Parathyroid adenoma (tissue), 2 donors: ENCODE measurements at regions not wholly inside any gene's neighbourhood (a gene's known extent, or its start where the extent isn't known, plus 50 kb on each side); places are given as distances from the start of the nearest gene placed in this dataset.

ENCODE experiments used
- H2AFZ ChIP-seq: fragments of 300-600 bp; sonication (generic); one replicate; pipeline ENCODE4 v1.7.0; 2017; ENCODE audit warnings: antibody characterized with exemption, mild to moderate bottlenecking
- H3K27ac ChIP-seq: fragments of 300-600 bp; sonication (generic); one replicate; pipeline ENCODE4 v1.7.0; 2017
- H3K27me3 ChIP-seq: fragments of 300-600 bp; sonication (generic); one replicate; pipeline ENCODE4 v1.7.0; 2017; ENCODE audit warnings: low read length; ENCODE audit not compliant: control insufficient read depth, insufficient read depth
- H3K36me3 ChIP-seq: fragments of 300-600 bp; sonication (generic); one replicate; pipeline ENCODE4 v1.7.0; 2017; ENCODE audit warnings: low read length; ENCODE audit not compliant: control insufficient read depth, insufficient read depth
- H3K4me1 ChIP-seq: fragments of 300-600 bp; sonication (generic); one replicate; pipeline ENCODE4 v1.7.0; 2017; ENCODE audit warnings: control low read depth
- H3K4me2 ChIP-seq: fragments of 300-600 bp; sonication (generic); one replicate; pipeline ENCODE4 v1.7.0; 2017; ENCODE audit warnings: low read length
- H3K4me3 ChIP-seq: fragments of 300-600 bp; sonication (generic); one replicate; pipeline ENCODE4 v1.7.0; 2017; ENCODE audit warnings: low read depth, low read length
- H3K79me2 ChIP-seq: fragments of 300-600 bp; sonication (generic); one replicate; pipeline ENCODE4 v1.7.0; 2017; ENCODE audit warnings: control low read depth
- H3K9ac ChIP-seq: fragments of 300-600 bp; sonication (generic); one replicate; pipeline ENCODE4 v1.7.0; 2017; ENCODE audit warnings: mild to moderate bottlenecking
- H3K9me3 ChIP-seq: fragments of 300-600 bp; sonication (generic); one replicate; pipeline ENCODE4 v1.7.0; 2017; ENCODE audit warnings: low read length; ENCODE audit not compliant: control insufficient read depth
- TF ChIP-seq, protein P1 (sequence below): fragments of 300-600 bp; sonication (generic); IDR thresholded peaks from one replicate; pipeline ENCODE4 v1.7.0; 2017; ENCODE audit warnings: antibody characterized with exemption, mild to moderate bottlenecking
- donor health status: primary hyperparathyroidism.

DNA sequence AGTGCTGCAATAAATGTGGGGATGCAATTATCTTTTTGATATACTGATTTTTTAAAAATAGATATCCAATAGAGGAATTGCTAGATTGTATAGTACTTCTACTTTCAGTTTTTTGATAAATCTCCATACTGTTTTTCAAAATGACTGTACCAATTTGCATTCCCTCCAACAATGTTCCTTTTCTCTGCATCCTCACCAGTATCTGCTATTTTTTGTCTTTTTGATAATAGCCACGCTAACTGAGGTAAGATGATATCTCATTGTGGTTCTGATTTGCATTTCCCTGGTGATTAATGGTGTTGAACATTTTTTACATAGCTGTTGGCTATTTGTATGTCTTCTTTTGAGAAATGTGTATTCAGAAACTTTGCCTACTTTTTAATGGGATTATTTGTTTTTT is 217.7 kb upstream of the MTPN start:
- no peak overlapping the region for H3K27ac ChIP-seq
- H3K4me1 ChIP-seq = no peaks in the 10 kb centered on the region
- H3K9ac ChIP-seq = no peak overlapping the region
- TF ChIP-seq, protein P1, sequence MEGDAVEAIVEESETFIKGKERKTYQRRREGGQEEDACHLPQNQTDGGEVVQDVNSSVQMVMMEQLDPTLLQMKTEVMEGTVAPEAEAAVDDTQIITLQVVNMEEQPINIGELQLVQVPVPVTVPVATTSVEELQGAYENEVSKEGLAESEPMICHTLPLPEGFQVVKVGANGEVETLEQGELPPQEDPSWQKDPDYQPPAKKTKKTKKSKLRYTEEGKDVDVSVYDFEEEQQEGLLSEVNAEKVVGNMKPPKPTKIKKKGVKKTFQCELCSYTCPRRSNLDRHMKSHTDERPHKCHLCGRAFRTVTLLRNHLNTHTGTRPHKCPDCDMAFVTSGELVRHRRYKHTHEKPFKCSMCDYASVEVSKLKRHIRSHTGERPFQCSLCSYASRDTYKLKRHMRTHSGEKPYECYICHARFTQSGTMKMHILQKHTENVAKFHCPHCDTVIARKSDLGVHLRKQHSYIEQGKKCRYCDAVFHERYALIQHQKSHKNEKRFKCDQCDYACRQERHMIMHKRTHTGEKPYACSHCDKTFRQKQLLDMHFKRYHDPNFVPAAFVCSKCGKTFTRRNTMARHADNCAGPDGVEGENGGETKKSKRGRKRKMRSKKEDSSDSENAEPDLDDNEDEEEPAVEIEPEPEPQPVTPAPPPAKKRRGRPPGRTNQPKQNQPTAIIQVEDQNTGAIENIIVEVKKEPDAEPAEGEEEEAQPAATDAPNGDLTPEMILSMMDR = no peak
- H3K27me3 ChIP-seq = no peaks in the 10 kb centered on the region
- no peak overlapping the region for H2AFZ ChIP-seq
- no peaks in the 10 kb centered on the region for H3K79me2 ChIP-seq
- H3K4me3 ChIP-seq = no peak overlapping the region
- no peaks in the 10 kb centered on the region for H3K9me3 ChIP-seq
- no peak overlapping the region for H3K4me2 ChIP-seq
- H3K36me3 ChIP-seq = no peaks in the 10 kb centered on the region

DNA sequence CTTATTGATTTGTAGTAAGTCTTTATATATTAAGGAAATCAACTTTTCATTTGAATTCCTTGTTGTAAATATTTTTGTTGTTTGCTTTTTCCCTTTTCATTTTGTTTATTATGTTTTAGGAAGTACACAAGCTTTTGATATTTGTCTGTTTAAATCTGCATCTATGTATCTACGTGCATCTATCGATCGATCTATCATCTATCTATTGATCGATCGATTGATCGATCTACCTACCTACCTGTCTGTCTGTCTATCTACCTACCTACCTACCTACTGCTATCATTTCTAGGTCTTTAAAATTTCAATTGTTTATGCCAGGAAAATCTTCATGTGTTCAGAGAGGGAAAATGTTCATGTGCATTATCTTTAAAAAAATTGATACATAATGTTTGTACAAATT is 216.8 kb upstream of the MTPN start:
- TF ChIP-seq, protein P1 = no peak

DNA sequence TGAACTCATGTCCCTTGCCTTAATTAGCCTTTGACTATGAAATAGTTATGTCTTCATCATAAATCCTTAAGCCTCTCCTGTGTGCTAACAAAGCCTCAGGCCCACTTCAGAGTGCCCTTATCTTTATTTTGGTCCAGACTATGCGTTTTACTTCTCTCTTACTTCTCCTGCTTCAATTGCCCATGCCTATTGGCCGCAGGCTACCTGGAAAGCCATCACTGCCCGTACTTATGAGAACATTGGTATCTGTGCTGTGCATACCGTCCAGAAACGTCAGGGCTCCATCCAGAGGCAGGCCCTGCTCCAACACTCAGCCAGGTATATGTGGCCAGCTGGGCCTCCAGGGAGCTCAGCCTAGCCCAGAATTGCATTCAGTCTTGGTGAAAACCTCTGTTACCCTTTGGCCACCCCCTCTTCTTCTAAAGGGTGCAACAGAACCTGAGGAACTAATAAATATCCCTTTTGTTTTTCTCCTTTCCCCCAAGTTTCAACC is 212.4 kb upstream of the MTPN start:
- Histone ChIP-seq H3K9me3 (no peaks in the 10 kb centered on the region), H3K9ac (no peak overlapping the region), H3K4me1 (no peaks in the 10 kb centered on the region), H3K4me3 (no peak overlapping the region), H3K27me3 (no peaks in the 10 kb centered on the region), H3K79me2 (no peaks in the 10 kb centered on the region), H3K27ac (no peak overlapping the region), H3K36me3 (no peaks in the 10 kb centered on the region), H2AFZ (no peak overlapping the region), H3K4me2 (no peak overlapping the region)
- TF ChIP-seq, protein P1 = no peak

More for the DNA sequence above, 216.8 kb upstream of the MTPN start:
- Histone ChIP-seq H3K27ac (no peak overlapping the region), H3K4me3 (no peak overlapping the region), H3K79me2 (no peaks in the 10 kb centered on the region), H3K4me1 (no peaks in the 10 kb centered on the region), H3K4me2 (no peak overlapping the region), H3K36me3 (no peaks in the 10 kb centered on the region), H3K9me3 (no peaks in the 10 kb centered on the region), H3K9ac (no peak overlapping the region), H2AFZ (no peak overlapping the region), H3K27me3 (no peaks in the 10 kb centered on the region)

DNA sequence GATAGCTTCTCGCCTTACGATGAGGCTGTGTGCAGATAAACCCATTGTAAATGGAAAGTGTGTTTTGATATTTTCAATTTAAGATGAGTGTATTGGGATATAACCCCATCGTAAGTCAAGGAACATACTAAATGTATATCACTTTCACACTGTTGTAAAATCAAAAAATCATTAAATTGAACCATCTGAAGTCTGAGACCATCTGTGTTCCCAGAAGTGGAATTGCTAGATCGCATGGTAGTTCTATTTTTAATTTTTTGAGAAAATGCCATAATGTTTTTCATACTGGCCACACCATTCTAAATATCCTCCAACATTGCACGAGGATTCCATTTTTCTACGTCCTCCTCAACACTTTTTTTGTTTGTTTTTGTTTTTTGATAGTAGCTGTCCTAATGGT is 209.1 kb upstream of the MTPN start:
- Histone ChIP-seq H3K9ac (no peak overlapping the region), H3K27ac (no peak overlapping the region), H3K9me3 (no peaks in the 10 kb centered on the region), H3K4me2 (no peak overlapping the region), H3K36me3 (no peaks in the 10 kb centered on the region), H3K4me1 (no peaks in the 10 kb centered on the region), H3K79me2 (no peaks in the 10 kb centered on the region), H2AFZ (no peak overlapping the region), H3K27me3 (no peaks in the 10 kb centered on the region), H3K4me3 (no peak overlapping the region)
- TF ChIP-seq, protein P1 = no peak

DNA sequence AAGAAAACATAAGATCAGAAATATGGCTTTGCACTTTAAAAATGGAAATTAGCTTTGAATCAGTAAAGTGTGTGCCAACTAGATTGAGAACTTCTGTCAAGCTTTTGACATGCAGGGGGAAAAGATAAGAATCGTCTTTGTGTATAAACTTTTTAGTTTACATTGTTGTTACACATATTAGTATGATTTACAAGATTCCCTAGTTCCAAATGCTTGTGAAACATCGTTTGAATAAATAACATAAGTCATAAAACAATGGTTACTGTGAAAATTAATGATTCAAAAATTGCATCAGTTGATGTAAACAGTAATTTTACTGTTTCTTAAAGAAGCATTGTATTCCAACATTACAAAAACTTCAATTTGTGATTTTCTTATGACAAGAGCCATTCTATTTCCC is 207.6 kb upstream of the MTPN start:
- Histone ChIP-seq H3K9ac (no peak overlapping the region), H3K79me2 (no peaks in the 10 kb centered on the region), H3K4me1 (no peaks in the 10 kb centered on the region), H3K36me3 (no peaks in the 10 kb centered on the region), H3K4me2 (no peak overlapping the region), H3K4me3 (no peak overlapping the region), H3K27me3 (no peaks in the 10 kb centered on the region), H3K27ac (no peak overlapping the region), H2AFZ (no peak overlapping the region), H3K9me3 (no peaks in the 10 kb centered on the region)
- TF ChIP-seq, protein P1 = no peak
